Type B pancreatic cell (in vitro differentiated cells): ENCODE measurements at regions not wholly inside any gene's neighbourhood (a gene's known extent, or its start where the extent isn't known, plus 50 kb on each side); places are given as distances from the start of the nearest gene placed in this dataset.

Experiments used
- DNase-seq: peaks from one replicate; pipeline ENCODE4 v3.0.0; 2021; ENCODE audit warnings: mixed read lengths; ENCODE audit not compliant: unreplicated experiment; ENCODE audit errors: extremely low spot score
- H3K27ac Mint-ChIP-seq: 2 replicates; pipeline ENCODE4 v1.8.0; 2021; ENCODE audit warnings: mild to moderate bottlenecking, mixed read lengths
- H3K27me3 Mint-ChIP-seq: 2 replicates; pipeline ENCODE4 v1.8.0; 2021; ENCODE audit warnings: mixed read lengths
- H3K36me3 Mint-ChIP-seq: 2 replicates; pipeline ENCODE4 v1.8.0; 2021; ENCODE audit warnings: mixed read lengths
- H3K4me1 Mint-ChIP-seq: one replicate; pipeline ENCODE4 v1.8.0; 2021; ENCODE audit warnings: mixed read lengths; ENCODE audit not compliant: unreplicated experiment
- H3K4me3 Mint-ChIP-seq: 2 replicates; pipeline ENCODE4 v1.8.0; 2021; ENCODE audit warnings: mild to moderate bottlenecking, mixed read lengths
- H3K9me3 Mint-ChIP-seq: 2 replicates; pipeline ENCODE4 v1.8.0; 2021; ENCODE audit warnings: mixed read lengths
- CTCF ChIP-seq: fragments of 200-600 bp; sonication (generic); conservative IDR thresholded peaks from 2 replicates; pipeline ENCODE4 v1.5.0; 2021; ENCODE audit warnings: antibody characterized with exemption, mild to moderate bottlenecking

- no peaks in the 10 kb centered on the region for H3K9me3 Mint-ChIP-seq
- H3K4me3 Mint-ChIP-seq, result no peak overlapping the region
- DNase-seq, result no peak
- TF ChIP-seq CTCF, result no peak
- H3K36me3 Mint-ChIP-seq, result no peaks in the 10 kb centered on the region
- no peaks in the 10 kb centered on the region for H3K4me1 Mint-ChIP-seq
- no peak overlapping the region for H3K27ac Mint-ChIP-seq
- peaks cover 31% of the 10 kb centered on the region for H3K27me3 Mint-ChIP-seq
These were observed 243.5 kb upstream of the SDK2 start for GRCh38 chr17:73887739-73888138.

- Mint-ChIP-seq H3K27me3 (peaks cover 31% of the 10 kb centered on the region), H3K4me1 (no peaks in the 10 kb centered on the region), H3K27ac (no peak overlapping the region), H3K4me3 (no peak overlapping the region), H3K36me3 (no peaks in the 10 kb centered on the region), H3K9me3 (no peaks in the 10 kb centered on the region)
- no peak for TF ChIP-seq CTCF
- no peak for DNase-seq
These were observed 244.6 kb upstream of the SDK2 start for GRCh38 chr17:73888862-73889261.

- peaks cover 27% of the 10 kb centered on the region for H3K27me3 Mint-ChIP-seq
- no peaks in the 10 kb centered on the region for H3K9me3 Mint-ChIP-seq
- H3K36me3 Mint-ChIP-seq, result no peaks in the 10 kb centered on the region
- H3K4me3 Mint-ChIP-seq, result no peak overlapping the region
- DNase-seq, result no peak
- no peaks in the 10 kb centered on the region for H3K4me1 Mint-ChIP-seq
- no peak overlapping the region for H3K27ac Mint-ChIP-seq
- TF ChIP-seq CTCF, result no peak
These were observed 245.2 kb upstream of the SDK2 start for GRCh38 chr17:73889439-73889838.

- no peak overlapping the region for H3K4me3 Mint-ChIP-seq
- H3K27me3 Mint-ChIP-seq, result peaks cover 32% of the 10 kb centered on the region
- no peaks in the 10 kb centered on the region for H3K9me3 Mint-ChIP-seq
These were observed 246.7 kb upstream of the SDK2 start for GRCh38 chr17:73890831-73891405.

GRCh38 chr17:73895157-73895556, 250.9 kb upstream of the SDK2 start:
- Mint-ChIP-seq H3K4me3 (no peak overlapping the region), H3K27me3 (peaks cover 38% of the 10 kb centered on the region), H3K36me3 (no peaks in the 10 kb centered on the region), H3K4me1 (peaks cover 5% of the 10 kb centered on the region), H3K27ac (no peak overlapping the region), H3K9me3 (no peaks in the 10 kb centered on the region)
- DNase-seq, result no peak
- TF ChIP-seq CTCF, result no peak

More at GRCh38 chr17:73890831-73891405, 246.7 kb upstream of the SDK2 start:
- Mint-ChIP-seq H3K27ac (no peak overlapping the region), H3K4me1 (no peaks in the 10 kb centered on the region), H3K36me3 (no peaks in the 10 kb centered on the region)
- no peak for DNase-seq
- no peak for TF ChIP-seq CTCF

- Mint-ChIP-seq H3K27me3 (peaks cover 52% of the 10 kb centered on the region), H3K4me1 (peaks cover 14% of the 10 kb centered on the region), H3K36me3 (no peaks in the 10 kb centered on the region), H3K27ac (no peak overlapping the region), H3K9me3 (no peaks in the 10 kb centered on the region), H3K4me3 (no peak overlapping the region)
- DNase-seq, result no peak
- no peak for TF ChIP-seq CTCF
These were observed 252.7 kb upstream of the SDK2 start for GRCh38 chr17:73896966-73897365.
